Neural crest cell (in vitro differentiated cells): ENCODE measurements at regions not wholly inside any gene's neighbourhood (a gene's known extent, or its start where the extent isn't known, plus 50 kb on each side); places are given as distances from the start of the nearest gene placed in this dataset.

Source experiments
- DNase-seq: peaks from one replicate; pipeline ENCODE4 v3.0.0; 2021; ENCODE audit warnings: low read depth, mixed read lengths, low spot score
- H3K27ac Mint-ChIP-seq: one replicate; pipeline ENCODE4 v1.8.0; 2021; ENCODE audit warnings: mild to moderate bottlenecking, mixed read lengths; ENCODE audit not compliant: unreplicated experiment
- H3K27me3 Mint-ChIP-seq: 2 replicates; pipeline ENCODE4 v1.8.0; 2021; ENCODE audit warnings: low read depth, mild to moderate bottlenecking, mixed read lengths
- H3K36me3 Mint-ChIP-seq: 2 replicates; pipeline ENCODE4 v1.8.0; 2021; ENCODE audit warnings: low read depth, mild to moderate bottlenecking, mixed read lengths
- H3K4me1 Mint-ChIP-seq: 2 replicates; pipeline ENCODE4 v1.8.0; 2021; ENCODE audit warnings: mixed read lengths
- H3K4me3 Mint-ChIP-seq: one replicate; pipeline ENCODE4 v1.8.0; 2021; ENCODE audit warnings: mild to moderate bottlenecking, mixed read lengths
- H3K9me3 Mint-ChIP-seq: 2 replicates; pipeline ENCODE4 v1.8.0; 2021; ENCODE audit warnings: mixed read lengths
- CTCF ChIP-seq: fragments of 200-600 bp; sonication (generic); conservative IDR thresholded peaks from 2 replicates; pipeline ENCODE4 v1.5.0; 2021; ENCODE audit warnings: antibody characterized with exemption, mild to moderate bottlenecking

- DNase-seq = no peak
- no peaks in the 10 kb centered on the region for H3K9me3 Mint-ChIP-seq
- no peak for TF ChIP-seq CTCF
- no peak overlapping the region for H3K4me3 Mint-ChIP-seq
- no peaks in the 10 kb centered on the region for H3K36me3 Mint-ChIP-seq
- no peak overlapping the region for H3K27ac Mint-ChIP-seq
- H3K4me1 Mint-ChIP-seq = peaks cover 8% of the 10 kb centered on the region
- no peaks in the 10 kb centered on the region for H3K27me3 Mint-ChIP-seq
Measured at GRCh38 chr11:23725752-23726151, 771.1 kb upstream of the LUZP2 start.

DNA sequence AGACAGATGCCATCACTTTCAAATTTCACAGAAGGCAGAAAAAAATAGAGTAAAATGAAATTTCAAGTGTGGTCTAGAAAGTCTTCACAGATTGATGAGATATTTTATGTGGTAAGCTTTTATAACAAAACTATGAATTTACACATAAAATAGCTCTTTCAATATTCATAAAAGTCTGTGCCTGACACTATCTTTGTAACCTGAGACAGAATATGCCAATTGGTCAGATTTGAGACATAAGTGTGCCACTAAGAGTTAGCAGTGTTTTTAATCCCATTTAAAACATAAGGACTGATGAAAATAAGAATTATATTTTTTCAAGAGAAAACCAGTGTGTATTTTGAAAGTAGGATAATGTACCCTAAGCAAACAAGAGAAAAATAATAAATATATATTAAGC is 769.5 kb upstream of the LUZP2 start:
- Mint-ChIP-seq H3K27me3 (no peaks in the 10 kb centered on the region), H3K36me3 (no peaks in the 10 kb centered on the region), H3K4me1 (peaks cover 8% of the 10 kb centered on the region), H3K4me3 (no peak overlapping the region), H3K27ac (no peak overlapping the region), H3K9me3 (no peaks in the 10 kb centered on the region)
- TF ChIP-seq CTCF = no peak
- DNase-seq = no peak

GRCh38 chr11:23727794-23728193 is 769.1 kb upstream of the LUZP2 start:
- TF ChIP-seq CTCF = no peak
- H3K4me1 Mint-ChIP-seq = peaks cover 8% of the 10 kb centered on the region
- H3K9me3 Mint-ChIP-seq = no peaks in the 10 kb centered on the region
- no peaks in the 10 kb centered on the region for H3K27me3 Mint-ChIP-seq
- H3K27ac Mint-ChIP-seq = no peak overlapping the region
- no peak for DNase-seq
- no peak overlapping the region for H3K4me3 Mint-ChIP-seq
- H3K36me3 Mint-ChIP-seq = no peaks in the 10 kb centered on the region

GRCh38 chr11:23729088-23729487 is 767.8 kb upstream of the LUZP2 start:
- no peak for TF ChIP-seq CTCF
- no peaks in the 10 kb centered on the region for H3K9me3 Mint-ChIP-seq
- H3K36me3 Mint-ChIP-seq = no peaks in the 10 kb centered on the region
- peaks cover 8% of the 10 kb centered on the region for H3K4me1 Mint-ChIP-seq
- no peak overlapping the region for H3K4me3 Mint-ChIP-seq
- H3K27ac Mint-ChIP-seq = no peak overlapping the region
- no peak for DNase-seq
- H3K27me3 Mint-ChIP-seq = no peaks in the 10 kb centered on the region

DNA sequence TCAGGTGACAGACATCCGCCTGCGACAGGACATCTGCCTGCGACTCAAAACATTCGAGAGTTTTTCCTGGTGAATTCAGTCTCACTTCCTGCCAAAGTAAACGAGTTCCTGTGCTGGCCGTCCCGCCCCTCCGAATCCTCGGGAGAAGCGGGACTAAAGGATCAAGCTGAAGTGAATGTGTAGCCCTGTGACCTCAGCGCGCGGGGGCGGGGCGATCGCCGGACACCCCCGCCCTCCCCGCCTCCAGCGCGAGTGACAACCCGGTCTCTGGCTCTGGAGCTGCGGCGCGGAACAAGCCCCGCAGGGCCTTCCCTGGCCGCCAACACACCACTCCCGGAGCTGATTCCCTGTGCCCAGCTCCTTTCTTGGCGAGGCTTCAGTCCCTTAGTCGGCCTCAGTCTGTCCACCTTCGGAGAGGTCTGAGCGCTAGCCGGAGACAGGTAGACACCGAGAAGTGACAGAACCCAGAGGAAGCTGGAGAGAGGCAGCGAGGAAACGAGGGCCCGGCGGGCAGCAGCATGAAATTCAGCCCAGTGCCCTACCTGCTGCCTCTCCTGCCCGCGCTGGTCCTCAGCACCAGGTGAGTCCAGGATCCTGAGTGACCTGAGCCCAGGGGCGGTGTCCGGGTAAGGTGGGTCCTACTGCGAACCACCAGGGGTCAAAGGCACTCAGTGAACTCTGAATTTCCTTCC is 766.4 kb upstream of the LUZP2 start:
- H3K27ac Mint-ChIP-seq = no peak overlapping the region
- TF ChIP-seq CTCF = no peak
- no peak for DNase-seq
- no peaks in the 10 kb centered on the region for H3K27me3 Mint-ChIP-seq
- no peak overlapping the region for H3K4me3 Mint-ChIP-seq
- peaks cover 7% of the 10 kb centered on the region for H3K9me3 Mint-ChIP-seq
- H3K4me1 Mint-ChIP-seq = peaks cover 8% of the 10 kb centered on the region
- H3K36me3 Mint-ChIP-seq = no peaks in the 10 kb centered on the region
